ENCODE measurements at regions not wholly inside any gene's neighbourhood (a gene's known extent, or its start where the extent isn't known, plus 50 kb on each side); places are given as distances from the start of the nearest gene placed in this dataset.

DNA sequence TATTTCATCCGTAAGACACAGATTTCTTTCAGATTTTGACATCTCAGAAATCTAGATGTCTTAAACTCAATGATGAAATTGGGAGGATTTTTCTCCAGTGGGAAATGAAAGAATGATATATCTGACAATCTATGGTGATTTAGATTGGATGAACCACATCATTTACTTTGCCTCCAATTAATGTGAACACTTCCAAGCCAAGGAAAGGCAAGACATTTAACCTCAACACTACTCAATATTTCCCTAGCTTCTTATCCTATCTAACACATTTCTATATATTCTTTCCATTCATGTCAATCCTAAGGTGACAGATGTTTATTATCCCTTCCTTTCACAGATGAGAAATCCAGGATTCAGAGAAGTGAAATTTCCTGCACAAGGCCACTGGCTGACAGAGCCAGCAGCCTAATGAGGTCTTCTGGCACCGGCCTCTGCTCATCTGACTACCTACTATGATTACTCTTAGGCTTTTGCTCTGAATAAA lies 327.6 kb downstream of the IRS1 start:
- TF ChIP-seq, protein P1, sequence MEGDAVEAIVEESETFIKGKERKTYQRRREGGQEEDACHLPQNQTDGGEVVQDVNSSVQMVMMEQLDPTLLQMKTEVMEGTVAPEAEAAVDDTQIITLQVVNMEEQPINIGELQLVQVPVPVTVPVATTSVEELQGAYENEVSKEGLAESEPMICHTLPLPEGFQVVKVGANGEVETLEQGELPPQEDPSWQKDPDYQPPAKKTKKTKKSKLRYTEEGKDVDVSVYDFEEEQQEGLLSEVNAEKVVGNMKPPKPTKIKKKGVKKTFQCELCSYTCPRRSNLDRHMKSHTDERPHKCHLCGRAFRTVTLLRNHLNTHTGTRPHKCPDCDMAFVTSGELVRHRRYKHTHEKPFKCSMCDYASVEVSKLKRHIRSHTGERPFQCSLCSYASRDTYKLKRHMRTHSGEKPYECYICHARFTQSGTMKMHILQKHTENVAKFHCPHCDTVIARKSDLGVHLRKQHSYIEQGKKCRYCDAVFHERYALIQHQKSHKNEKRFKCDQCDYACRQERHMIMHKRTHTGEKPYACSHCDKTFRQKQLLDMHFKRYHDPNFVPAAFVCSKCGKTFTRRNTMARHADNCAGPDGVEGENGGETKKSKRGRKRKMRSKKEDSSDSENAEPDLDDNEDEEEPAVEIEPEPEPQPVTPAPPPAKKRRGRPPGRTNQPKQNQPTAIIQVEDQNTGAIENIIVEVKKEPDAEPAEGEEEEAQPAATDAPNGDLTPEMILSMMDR (IDR thresholded peaks at IDR 0.05; ENCODE audit: insufficient read depth, low read length) = no peak
- TF ChIP-seq POLR2AphosphoS5 (IDR thresholded peaks at IDR 0.05; ENCODE audit: low read depth) (no peak), REST (IDR thresholded peaks at IDR 0.05; ENCODE audit: insufficient replicate concordance, low read depth) (no peak)
